DOHH2 (cell line): ENCODE measurements at regions not wholly inside any gene's neighbourhood (a gene's known extent, or its start where the extent isn't known, plus 50 kb on each side); places are given as distances from the start of the nearest gene placed in this dataset.

Source experiments
- EZH2phosphoT487 ChIP-seq: fragments of 200-600 bp; sonication (generic); IDR thresholded peaks from 2 replicates; pipeline ENCODE4 v1.6.1; 2017; ENCODE audit warnings: borderline replicate concordance, mild to moderate bottlenecking, antibody characterized with exemption, low read length, moderate library complexity, mixed read lengths
- TF ChIP-seq, protein P1 (sequence below): fragments of 200-600 bp; sonication (generic); IDR thresholded peaks from one replicate; pipeline ENCODE4 v1.5.1; 2014; ENCODE audit warnings: antibody characterized with exemption, mild to moderate bottlenecking, low read depth, low read length; ENCODE audit not compliant: poor library complexity, severe bottlenecking

DNA sequence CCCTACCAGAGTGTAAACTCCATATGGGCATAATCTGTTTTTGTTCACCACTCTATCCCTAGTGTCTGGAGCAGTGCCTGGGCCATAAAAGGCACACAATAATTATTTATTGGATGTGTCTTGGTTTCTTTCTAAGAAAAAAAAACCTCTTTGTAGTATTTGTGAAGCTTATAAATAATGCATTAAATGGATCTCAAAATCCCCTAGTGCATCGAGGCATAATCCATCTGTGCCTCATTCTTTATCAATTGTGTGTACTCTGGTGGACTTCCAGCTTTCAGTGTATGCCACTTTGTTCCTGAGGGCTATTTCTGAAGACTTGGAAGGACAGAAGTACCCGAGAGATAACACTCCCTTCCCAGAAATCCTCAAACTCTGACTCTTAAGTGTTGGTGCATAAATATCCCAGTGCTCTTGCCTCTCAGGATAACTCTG is 255.0 kb upstream of the PHYHIPL start:
- TF ChIP-seq, protein P1, sequence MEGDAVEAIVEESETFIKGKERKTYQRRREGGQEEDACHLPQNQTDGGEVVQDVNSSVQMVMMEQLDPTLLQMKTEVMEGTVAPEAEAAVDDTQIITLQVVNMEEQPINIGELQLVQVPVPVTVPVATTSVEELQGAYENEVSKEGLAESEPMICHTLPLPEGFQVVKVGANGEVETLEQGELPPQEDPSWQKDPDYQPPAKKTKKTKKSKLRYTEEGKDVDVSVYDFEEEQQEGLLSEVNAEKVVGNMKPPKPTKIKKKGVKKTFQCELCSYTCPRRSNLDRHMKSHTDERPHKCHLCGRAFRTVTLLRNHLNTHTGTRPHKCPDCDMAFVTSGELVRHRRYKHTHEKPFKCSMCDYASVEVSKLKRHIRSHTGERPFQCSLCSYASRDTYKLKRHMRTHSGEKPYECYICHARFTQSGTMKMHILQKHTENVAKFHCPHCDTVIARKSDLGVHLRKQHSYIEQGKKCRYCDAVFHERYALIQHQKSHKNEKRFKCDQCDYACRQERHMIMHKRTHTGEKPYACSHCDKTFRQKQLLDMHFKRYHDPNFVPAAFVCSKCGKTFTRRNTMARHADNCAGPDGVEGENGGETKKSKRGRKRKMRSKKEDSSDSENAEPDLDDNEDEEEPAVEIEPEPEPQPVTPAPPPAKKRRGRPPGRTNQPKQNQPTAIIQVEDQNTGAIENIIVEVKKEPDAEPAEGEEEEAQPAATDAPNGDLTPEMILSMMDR: no peak
- TF ChIP-seq EZH2phosphoT487: no peak
